ENCODE measurements at regions not wholly inside any gene's neighbourhood (a gene's known extent, or its start where the extent isn't known, plus 50 kb on each side); places are given as distances from the start of the nearest gene placed in this dataset.

GRCh38 chr4:71081192-71081591 is 87.7 kb downstream of the DCK start:
- no peak for TF ChIP-seq TAF1 (IDR thresholded peaks at IDR 0.05; ENCODE audit: low read depth)
- TF ChIP-seq FOXM1 (IDR thresholded peaks at IDR 0.05; ENCODE audit: borderline replicate concordance, low read depth) = no peak
- TF ChIP-seq TCF12 (IDR thresholded peaks at IDR 0.05; ENCODE audit: low read depth) = no peak
- TF ChIP-seq CEBPB (IDR thresholded peaks at IDR 0.05) = no peak
- no peak for TF ChIP-seq ZBTB7A (IDR thresholded peaks at IDR 0.05; ENCODE audit: low read depth)
- no peak for TF ChIP-seq MAX (IDR thresholded peaks at IDR 0.05)
- no peak for TF ChIP-seq EP300 (IDR thresholded peaks at IDR 0.05; ENCODE audit: borderline replicate concordance)
- no peak for TF ChIP-seq YY1 (IDR thresholded peaks at IDR 0.05; ENCODE audit: low read depth)

- TF ChIP-seq RAD21 (IDR thresholded peaks at IDR 0.05; ENCODE audit: low read depth) = no peak
- no peak for TF ChIP-seq TAF1 (IDR thresholded peaks at IDR 0.05; ENCODE audit: low read depth)
- TF ChIP-seq YY1 (IDR thresholded peaks at IDR 0.05; ENCODE audit: low read depth) = no peak
- TF ChIP-seq EP300 (IDR thresholded peaks at IDR 0.05; ENCODE audit: borderline replicate concordance) = no peak
- TF ChIP-seq TEAD4 (IDR thresholded peaks at IDR 0.05) = no peak
- TF ChIP-seq EGR1 (IDR thresholded peaks at IDR 0.05) = no peak
- no peak for TF ChIP-seq NFIC (IDR thresholded peaks at IDR 0.05)
- TF ChIP-seq ZBTB7A (IDR thresholded peaks at IDR 0.05; ENCODE audit: low read depth) = no peak
- TF ChIP-seq REST (IDR thresholded peaks at IDR 0.05; ENCODE audit: low read depth) = no peak
- TF ChIP-seq FOXM1 (IDR thresholded peaks at IDR 0.05; ENCODE audit: borderline replicate concordance, low read depth) = no peak
- TF ChIP-seq MAX (IDR thresholded peaks at IDR 0.05) = no peak
- no peak for TF ChIP-seq CEBPB (IDR thresholded peaks at IDR 0.05)
- TF ChIP-seq TCF12 (IDR thresholded peaks at IDR 0.05; ENCODE audit: low read depth) = no peak
- no peak for TF ChIP-seq USF1 (IDR thresholded peaks at IDR 0.05)
- TF ChIP-seq CREB1 (IDR thresholded peaks at IDR 0.05; ENCODE audit: low read depth) = no peak
Observed at GRCh38 chr4:71093745-71094144, 100.3 kb downstream of the DCK start.

GRCh38 chr4:71094201-71094600 is 100.8 kb downstream of the DCK start:
- TF ChIP-seq REST (IDR thresholded peaks at IDR 0.05; ENCODE audit: low read depth) = no peak
- TF ChIP-seq USF1 (IDR thresholded peaks at IDR 0.05) = no peak
- TF ChIP-seq TCF12 (IDR thresholded peaks at IDR 0.05; ENCODE audit: low read depth) = no peak
- TF ChIP-seq CREB1 (IDR thresholded peaks at IDR 0.05; ENCODE audit: low read depth) = no peak

GRCh38 chr4:71095141-71095540 is 101.7 kb downstream of the DCK start:
- TF ChIP-seq YY1 (IDR thresholded peaks at IDR 0.05; ENCODE audit: low read depth) = no peak
- TF ChIP-seq TEAD4 (IDR thresholded peaks at IDR 0.05) = no peak
- no peak for TF ChIP-seq CREB1 (IDR thresholded peaks at IDR 0.05; ENCODE audit: low read depth)
- no peak for TF ChIP-seq EP300 (IDR thresholded peaks at IDR 0.05; ENCODE audit: borderline replicate concordance)
- TF ChIP-seq FOXM1 (IDR thresholded peaks at IDR 0.05; ENCODE audit: borderline replicate concordance, low read depth) = no peak
- no peak for TF ChIP-seq CEBPB (IDR thresholded peaks at IDR 0.05)
- no peak for TF ChIP-seq NFIC (IDR thresholded peaks at IDR 0.05)
- TF ChIP-seq MAX (IDR thresholded peaks at IDR 0.05) = no peak
- TF ChIP-seq EGR1 (IDR thresholded peaks at IDR 0.05) = no peak
- TF ChIP-seq REST (IDR thresholded peaks at IDR 0.05; ENCODE audit: low read depth) = no peak
- TF ChIP-seq USF1 (IDR thresholded peaks at IDR 0.05) = no peak
- TF ChIP-seq TCF12 (IDR thresholded peaks at IDR 0.05; ENCODE audit: low read depth) = no peak
- TF ChIP-seq ZBTB7A (IDR thresholded peaks at IDR 0.05; ENCODE audit: low read depth) = no peak
